ENCODE measurements at regions not wholly inside any gene's neighbourhood (a gene's known extent, or its start where the extent isn't known, plus 50 kb on each side); places are given as distances from the start of the nearest gene placed in this dataset.

- Histone ChIP-seq H3K36me3 (ENCODE audit: control insufficient read depth in 2 of 2, insufficient read depth in 1 of 2, low read length in 2 of 2) (no peaks in the 10 kb centered on the region), H3K4me1 (ENCODE audit: control insufficient read depth, insufficient read depth, low read length) (no peaks in the 10 kb centered on the region), H3K4me3 (ENCODE audit: low read depth, low read length) (no peak overlapping the region), H3K27ac (ENCODE audit: extremely low read depth, low read depth, low read length) (no peak overlapping the region), H3K9me3 (ENCODE audit: control insufficient read depth, insufficient read depth, low read depth, low read length) (no peaks in the 10 kb centered on the region; the same call in none of the 2 replicates)
- ChIA-PET CTCF (interaction anchor here (0.7 kb wide), 1 partner anchor 53 kb away, joined by 4 read pairs; no protein-coding TSS in a partner anchor), POLR2A (no interaction called here)
- TF ChIP-seq GLIS2 (tag by site-specific recombination; IDR thresholded peaks at IDR 0.05) (no peak), ZNF843 (tag by site-specific recombination; IDR thresholded peaks at IDR 0.05) (no peak), ZNF704 (tag by site-specific recombination; IDR thresholded peaks at IDR 0.05) (no peak), ZNF600 (tag by site-specific recombination; IDR thresholded peaks at IDR 0.05) (no peak), PRDM2 (tag by site-specific recombination; IDR thresholded peaks at IDR 0.05; ENCODE audit: borderline replicate concordance) (no peak), ZSCAN18 (tag by site-specific recombination; IDR thresholded peaks at IDR 0.05) (no peak), ZNF112 (tag by site-specific recombination; IDR thresholded peaks at IDR 0.05) (no peak), ZFP37 (tag by site-specific recombination; IDR thresholded peaks at IDR 0.05) (no peak), ZBTB11 (tag by site-specific recombination; conservative IDR thresholded peaks at IDR 0.05; ENCODE audit: low read depth) (no peak)
Measured at GRCh38 chrX:113195949-113196348, 355.3 kb upstream of the AMOT start.

GRCh38 chrX:113192418-113192817, 351.8 kb upstream of the AMOT start:
- H3K4me1 ChIP-seq (ENCODE audit: control insufficient read depth, insufficient read depth, low read length), result no peaks in the 10 kb centered on the region
- no peaks in the 10 kb centered on the region; the same call in none of the 2 replicates for H3K9me3 ChIP-seq (ENCODE audit: control insufficient read depth, insufficient read depth, low read depth, low read length)
- no peak for TF ChIP-seq ZNF292 (tag by site-specific recombination; IDR thresholded peaks at IDR 0.05; ENCODE audit: borderline replicate concordance, low read depth)
- TF ChIP-seq ZIC2 (tag by site-specific recombination; IDR thresholded peaks at IDR 0.05), result no peak
- no peak for TF ChIP-seq ZNF670 (tag by site-specific recombination; IDR thresholded peaks at IDR 0.05; ENCODE audit: low read depth)
- POLR2A ChIA-PET, result no interaction called here
- H3K36me3 ChIP-seq (ENCODE audit: control insufficient read depth in 2 of 2, insufficient read depth in 1 of 2, low read length in 2 of 2), result no peaks in the 10 kb centered on the region
- no peak overlapping the region for H3K27ac ChIP-seq (ENCODE audit: extremely low read depth, low read depth, low read length)
- no peak overlapping the region for H3K4me3 ChIP-seq (ENCODE audit: low read depth, low read length)
- CTCF ChIA-PET, result no interaction called here

Measured in HEK293 (cell line).